ENCODE measurements at regions not wholly inside any gene's neighbourhood (a gene's known extent, or its start where the extent isn't known, plus 50 kb on each side); places are given as distances from the start of the nearest gene placed in this dataset.

DNA sequence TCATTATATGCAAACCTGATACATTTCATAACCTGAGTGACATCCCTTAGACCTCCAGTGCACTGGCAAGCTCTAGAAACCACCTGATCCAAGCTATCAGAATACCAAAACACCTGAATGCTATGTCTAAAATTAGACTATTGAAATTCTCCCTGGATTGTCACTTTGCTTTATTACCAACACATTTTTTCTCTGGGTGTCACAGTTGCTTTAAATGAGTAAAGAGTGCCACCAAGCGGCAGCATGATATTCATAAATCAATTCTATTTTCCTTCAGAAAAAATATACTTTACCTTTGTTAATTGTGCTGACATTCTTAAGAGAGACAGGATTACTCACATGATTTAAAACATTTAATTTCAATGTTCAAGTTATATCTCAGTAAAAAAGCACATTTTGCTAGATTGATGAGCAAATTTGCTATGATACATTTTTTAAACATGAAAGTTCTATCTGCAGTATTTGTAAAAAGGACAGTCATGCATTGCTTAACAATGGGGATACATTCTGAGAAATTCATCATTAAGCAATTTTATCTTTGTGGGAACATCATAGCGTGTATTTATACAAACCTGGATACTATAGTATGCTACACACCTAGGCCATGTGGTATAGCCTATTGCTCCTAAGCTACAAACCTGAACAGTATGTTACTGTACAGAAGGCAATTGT lies 338.4 kb upstream of the SLC39A10 start:
- TF ChIP-seq EP300 (IDR thresholded peaks at IDR 0.05) (no peak), POLR2A (IDR thresholded peaks at IDR 0.05) (no peak), POLR2AphosphoS5 (IDR thresholded peaks at IDR 0.05) (no peak)

Measured in stomach (tissue), 4 donors.